AG04449 (cell line): ENCODE measurements at regions not wholly inside any gene's neighbourhood (a gene's known extent, or its start where the extent isn't known, plus 50 kb on each side); places are given as distances from the start of the nearest gene placed in this dataset.

ENCODE experiments used
- CTCF ChIA-PET: fragments of 350-600 bp; formaldehyde crosslinking; extraction: SDS; loops from one replicate; lab custom pipeline; 2021; ENCODE audit warnings: antibody characterized with exemption; lab: Yijun Ruan, JAX
- POLR2A ChIA-PET: fragments of 400-600, 350-600 bp; formaldehyde crosslinking; extraction: SDS; loops from one replicate; lab custom pipeline; 2020; ENCODE audit warnings: antibody characterized with exemption, inconsistent platforms; lab: Yijun Ruan, JAX
- DNase-seq: peaks from one replicate; pipeline ENCODE4 v3.0.0-alpha.2; 2010; ENCODE audit warnings: low read depth, low spot score
- H3K4me3 ChIP-seq: 2 replicates; pipeline ENCODE4 v1.5.1; 2011; ENCODE audit warnings: low read depth, mild to moderate bottlenecking, control low read depth, low read length
- TF ChIP-seq, protein P1 (sequence below): IDR thresholded peaks from one replicate; pipeline ENCODE4 v1.5.1; 2011; ENCODE audit warnings: mild to moderate bottlenecking, moderate library complexity, low read length, control low read depth, inconsistent platforms; ENCODE audit not compliant: insufficient read depth; ENCODE audit errors: missing control alignments

- DNase-seq: no peak
- TF ChIP-seq, protein P1, sequence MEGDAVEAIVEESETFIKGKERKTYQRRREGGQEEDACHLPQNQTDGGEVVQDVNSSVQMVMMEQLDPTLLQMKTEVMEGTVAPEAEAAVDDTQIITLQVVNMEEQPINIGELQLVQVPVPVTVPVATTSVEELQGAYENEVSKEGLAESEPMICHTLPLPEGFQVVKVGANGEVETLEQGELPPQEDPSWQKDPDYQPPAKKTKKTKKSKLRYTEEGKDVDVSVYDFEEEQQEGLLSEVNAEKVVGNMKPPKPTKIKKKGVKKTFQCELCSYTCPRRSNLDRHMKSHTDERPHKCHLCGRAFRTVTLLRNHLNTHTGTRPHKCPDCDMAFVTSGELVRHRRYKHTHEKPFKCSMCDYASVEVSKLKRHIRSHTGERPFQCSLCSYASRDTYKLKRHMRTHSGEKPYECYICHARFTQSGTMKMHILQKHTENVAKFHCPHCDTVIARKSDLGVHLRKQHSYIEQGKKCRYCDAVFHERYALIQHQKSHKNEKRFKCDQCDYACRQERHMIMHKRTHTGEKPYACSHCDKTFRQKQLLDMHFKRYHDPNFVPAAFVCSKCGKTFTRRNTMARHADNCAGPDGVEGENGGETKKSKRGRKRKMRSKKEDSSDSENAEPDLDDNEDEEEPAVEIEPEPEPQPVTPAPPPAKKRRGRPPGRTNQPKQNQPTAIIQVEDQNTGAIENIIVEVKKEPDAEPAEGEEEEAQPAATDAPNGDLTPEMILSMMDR: no peak
- POLR2A ChIA-PET: interaction anchor here (0.9 to 1.3 kb wide), 5 partner anchors 46 to 469 kb away, joined by 3 to 4 read pairs (median 4); no protein-coding TSS in a partner anchor
- CTCF ChIA-PET: interaction anchor here (1.0 to 1.5 kb wide), 3 partner anchors 9 to 381 kb away, joined by 3 to 7 read pairs (median 4); no protein-coding TSS in a partner anchor
- H3K4me3 ChIP-seq: no peak overlapping the region
Measured at GRCh38 chr11:122036493-122036892, 79.5 kb downstream of the BLID start.

DNA sequence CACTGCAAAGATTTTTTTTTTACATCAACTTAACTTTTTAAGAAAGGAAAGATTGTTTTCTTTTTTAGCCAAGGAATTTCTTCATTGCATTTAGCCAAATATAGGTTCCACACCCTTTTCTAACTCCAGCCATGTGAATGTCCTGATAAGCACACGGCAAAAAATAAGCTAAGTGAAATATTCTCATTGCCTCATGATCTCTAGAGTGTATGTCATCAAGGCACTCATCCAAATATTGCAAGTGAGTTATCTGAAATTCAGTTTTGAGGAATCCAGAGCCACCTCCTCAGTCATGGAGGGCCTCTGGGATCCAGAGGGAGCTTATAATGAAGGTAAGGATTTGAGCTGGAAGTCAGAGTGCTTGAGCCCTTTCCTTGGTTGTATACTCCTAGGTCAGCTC lies 80.0 kb downstream of the BLID start:
- ChIA-PET CTCF (interaction anchor here (1.0 to 1.5 kb wide), 3 partner anchors 9 to 381 kb away, joined by 3 to 7 read pairs (median 4); no protein-coding TSS in a partner anchor), POLR2A (interaction anchor here (0.9 to 1.3 kb wide), 5 partner anchors 47 to 470 kb away, joined by 3 to 4 read pairs (median 4); no protein-coding TSS in a partner anchor)

GRCh38 chr11:122033631-122034030 lies 82.4 kb downstream of the BLID start:
- H3K4me3 ChIP-seq: no peak overlapping the region
- ChIA-PET CTCF (interaction anchor here (1.6 kb wide), 1 partner anchor 12 kb away, joined by 10 read pairs; no protein-coding TSS in a partner anchor), POLR2A (no interaction called here)
- DNase-seq: no peak
- TF ChIP-seq, protein P1: no peak

More for the DNA sequence above, 80.0 kb downstream of the BLID start:
- no peak overlapping the region for H3K4me3 ChIP-seq
- peak; percentile 73 for DNase-seq
- TF ChIP-seq, protein P1: no peak

DNA sequence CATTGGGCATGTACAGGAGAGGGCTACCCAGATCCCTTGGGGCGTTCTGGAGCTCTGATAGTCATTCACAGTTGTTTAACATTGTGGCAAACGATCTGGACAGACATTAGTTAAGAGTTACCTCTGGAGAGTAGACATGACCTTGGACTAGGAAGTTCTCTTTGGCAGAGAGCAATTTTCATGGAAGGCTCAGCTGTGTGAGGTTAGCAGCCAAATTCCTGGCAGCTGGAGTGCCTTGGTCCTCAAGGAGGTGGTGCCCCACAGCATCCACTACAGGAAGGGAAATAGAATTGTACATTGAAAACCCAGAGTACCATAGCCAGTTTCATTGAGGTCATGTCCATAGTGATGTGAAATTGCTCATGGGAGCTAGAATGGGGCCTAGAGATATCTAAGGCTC lies 82.8 kb downstream of the BLID start:
- no peak for DNase-seq
- no peak overlapping the region for H3K4me3 ChIP-seq
- POLR2A ChIA-PET: no interaction called here
- TF ChIP-seq, protein P1: no peak
- CTCF ChIA-PET: interaction anchor here (1.4 to 1.6 kb wide), 2 partner anchors 12 to 378 kb away, joined by 7 to 10 read pairs; no protein-coding TSS in a partner anchor

DNA sequence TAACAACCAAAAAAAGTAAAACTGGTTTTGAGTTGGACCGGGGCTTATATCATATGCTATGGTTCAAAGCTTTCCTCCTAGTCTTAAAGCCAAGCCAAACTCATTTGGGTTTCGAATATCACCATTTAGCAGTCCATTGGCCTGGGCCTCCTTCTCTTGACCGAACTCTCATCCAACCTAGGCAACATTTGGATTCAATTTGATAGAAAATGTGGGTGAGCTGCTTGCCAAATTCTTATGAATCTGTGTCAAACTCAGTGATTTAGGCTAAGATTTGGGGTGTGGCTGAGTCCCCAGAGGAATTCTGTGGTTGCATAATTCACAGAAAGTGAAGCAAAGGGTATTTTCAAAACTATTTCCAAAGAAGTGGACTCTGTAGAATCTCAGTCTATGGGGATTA lies 83.7 kb downstream of the BLID start:
- H3K4me3 ChIP-seq: no peak overlapping the region
- POLR2A ChIA-PET: interaction anchor here (0.6 kb wide), 1 partner anchor 127 kb away, joined by 3 read pairs; no protein-coding TSS in a partner anchor
- CTCF ChIA-PET: interaction anchor here (1.4 kb wide), 1 partner anchor 377 kb away, joined by 7 read pairs; no protein-coding TSS in a partner anchor
- DNase-seq: peak; percentile 73
- TF ChIP-seq, protein P1: no peak

- POLR2A ChIA-PET: no interaction called here
- TF ChIP-seq, protein P1: no peak
- DNase-seq: no peak
- H3K4me3 ChIP-seq: no peak overlapping the region
- CTCF ChIA-PET: interaction anchor here (1.4 kb wide), 1 partner anchor 377 kb away, joined by 7 read pairs; no protein-coding TSS in a partner anchor
Measured at GRCh38 chr11:122031813-122032212, 84.2 kb downstream of the BLID start.
